GM23338 (cell line): ENCODE measurements at regions not wholly inside any gene's neighbourhood (a gene's known extent, or its start where the extent isn't known, plus 50 kb on each side); places are given as distances from the start of the nearest gene placed in this dataset.
"Not testable (repeated sequence)": the region's sequence is repeated elsewhere in the genome, so short reads cannot be mapped to it uniquely, and the experiment has no call there.

Experiments used
- ATAC-seq: fragments of 200-7000 bp; cut with Tn5 transposase; 3 replicates; pipeline ENCODE4 v1.9.1; 2020
- DNase-seq: peaks from one replicate; pipeline ENCODE4 v3.0.0-alpha.2; 2015; ENCODE audit warnings: low spot score
- H2AFZ ChIP-seq: fragments of 200-600 bp; sonication (generic); 2 replicates; pipeline ENCODE4 v1.8.0; 2016; ENCODE audit warnings: antibody characterized with exemption, mild to moderate bottlenecking, moderate library complexity
- H3F3A ChIP-seq: fragments of 200-600 bp; sonication (generic); replicated peaks from 2 replicates; pipeline ENCODE4 v1.8.0; 2017; ENCODE audit warnings: antibody characterized with exemption, mixed run types, low read depth
- H3K27ac ChIP-seq: fragments of 200-600 bp; sonication (generic); 2 replicates; pipeline ENCODE4 v1.6.1; 2016; ENCODE audit warnings: low read depth
- H3K27me3 ChIP-seq: fragments of 200-600 bp; sonication (generic); 2 replicates; pipeline ENCODE4 v1.8.0; 2016; ENCODE audit warnings: mild to moderate bottlenecking, mixed run types, moderate library complexity; ENCODE audit not compliant: insufficient read depth
- H3K36me3 ChIP-seq: fragments of 200-600 bp; sonication (generic); 2 replicates; pipeline ENCODE4 v1.8.0; 2016; ENCODE audit warnings: mild to moderate bottlenecking; ENCODE audit not compliant: insufficient read depth
- H3K4me1 ChIP-seq: fragments of 200-600 bp; sonication (generic); 2 replicates; pipeline ENCODE4 v1.8.0; 2016; ENCODE audit warnings: mild to moderate bottlenecking, moderate library complexity; ENCODE audit not compliant: insufficient read depth
- H3K4me2 ChIP-seq: fragments of 200-600 bp; sonication (generic); 2 replicates; pipeline ENCODE4 v1.7.1; 2017; ENCODE audit warnings: mixed run types
- H3K4me3 ChIP-seq: fragments of 200-600 bp; sonication (generic); 2 replicates; pipeline ENCODE4 v1.6.1; 2016; ENCODE audit warnings: mixed run types
- H3K79me2 ChIP-seq: fragments of 200-600 bp; sonication (generic); replicated peaks from 2 replicates; pipeline ENCODE4 v1.8.0; 2017; ENCODE audit warnings: mild to moderate bottlenecking; ENCODE audit not compliant: insufficient read depth
- H3K9me2 ChIP-seq: fragments of 200-600 bp; sonication (generic); 2 replicates; pipeline ENCODE4 v1.8.0; 2017; ENCODE audit not compliant: insufficient read depth
- H4K20me1 ChIP-seq: fragments of 200-600 bp; sonication (generic); replicated peaks from 2 replicates; pipeline ENCODE4 v1.8.0; 2017; ENCODE audit warnings: mild to moderate bottlenecking; ENCODE audit not compliant: insufficient read depth
- H3K27ac Mint-ChIP-seq: 2 replicates; pipeline ENCODE4 v1.8.0; 2020; ENCODE audit warnings: inconsistent platforms, mild to moderate bottlenecking, moderate library complexity, mixed read lengths
- H3K27me3 Mint-ChIP-seq: 3 replicates; pipeline ENCODE4 v1.8.0; 2022; ENCODE audit warnings: low read depth, mild to moderate bottlenecking, moderate library complexity, mixed read lengths, inconsistent platforms; ENCODE audit not compliant: insufficient read depth, poor library complexity
- H3K36me3 Mint-ChIP-seq: 3 replicates; pipeline ENCODE4 v1.8.0; 2021; ENCODE audit warnings: low read depth, mild to moderate bottlenecking, inconsistent platforms, moderate library complexity, mixed read lengths
- H3K4me1 Mint-ChIP-seq: 3 replicates; pipeline ENCODE4 v1.8.0; 2020; ENCODE audit warnings: mild to moderate bottlenecking, inconsistent platforms, mixed read lengths
- H3K4me3 Mint-ChIP-seq: 3 replicates; pipeline ENCODE4 v1.8.0; 2021; ENCODE audit warnings: moderate library complexity, mild to moderate bottlenecking, inconsistent platforms, mixed read lengths
- H3K9me3 Mint-ChIP-seq: 3 replicates; pipeline ENCODE4 v1.8.0; 2020; ENCODE audit warnings: moderate library complexity, mild to moderate bottlenecking, inconsistent platforms, mixed read lengths
- ETS1 ChIP-seq: IDR thresholded peaks from 2 replicates; pipeline ENCODE4 v1.6.1; 2016; ENCODE audit warnings: antibody characterized with exemption
- EZH2 ChIP-seq: fragments of 200-600 bp; sonication (generic); IDR thresholded peaks from one replicate; pipeline ENCODE4 v1.8.0; 2017; ENCODE audit warnings: antibody characterized with exemption, mild to moderate bottlenecking, low read depth; ENCODE audit not compliant: unreplicated experiment
- EZH2phosphoT487 ChIP-seq: fragments of 200-600 bp; sonication (generic); IDR thresholded peaks from one replicate; pipeline ENCODE4 v1.8.1; 2018; ENCODE audit warnings: antibody characterized with exemption; ENCODE audit not compliant: unreplicated experiment
- NANOG ChIP-seq: IDR thresholded peaks from 2 replicates; pipeline ENCODE4 v1.6.1; 2016; ENCODE audit warnings: antibody characterized with exemption, borderline replicate concordance
- POLR2AphosphoS5 ChIP-seq: IDR thresholded peaks from 2 replicates; pipeline ENCODE4 v1.6.1; 2016; ENCODE audit warnings: antibody characterized with exemption, low read depth
- REST ChIP-seq: IDR thresholded peaks from one replicate; pipeline ENCODE4 v1.6.1; 2018; ENCODE audit warnings: antibody characterized with exemption; ENCODE audit not compliant: unreplicated experiment
- STAT1 ChIP-seq: IDR thresholded peaks from one replicate; pipeline ENCODE4 v1.6.1; 2016; ENCODE audit warnings: antibody characterized with exemption; ENCODE audit not compliant: unreplicated experiment
- ZNF331 ChIP-seq: fragments of 250-450 bp; sonication (Bioruptor Pico); IDR thresholded peaks from 2 replicates; pipeline ENCODE4 v1.5.0; 2020; ENCODE audit warnings: low read depth, mild to moderate bottlenecking, moderate library complexity

DNA sequence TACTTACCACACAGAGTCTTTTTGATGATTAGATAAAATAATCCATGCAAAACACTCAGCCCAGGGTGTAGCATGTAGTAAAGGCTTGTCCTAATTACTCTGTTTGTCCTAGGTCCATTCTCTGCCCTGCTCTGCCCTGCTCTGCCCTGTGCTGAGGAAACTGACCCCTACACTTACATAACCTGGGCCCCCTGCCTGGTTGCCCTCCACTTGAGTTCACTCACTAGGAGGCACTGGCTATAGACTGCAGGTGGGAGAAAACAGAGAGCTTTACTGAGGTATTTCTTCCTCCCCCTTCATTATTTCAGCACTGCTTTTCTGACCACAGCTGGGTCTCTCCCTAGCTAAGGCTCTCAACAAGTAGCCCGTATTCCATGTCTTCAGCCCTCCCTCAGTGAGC lies 70.9 kb upstream of the TBX18 start:
- Histone ChIP-seq H3K27me3 (no peaks in the 10 kb centered on the region), H3F3A (no peaks in the 10 kb centered on the region), H3K27ac (no peak overlapping the region), H3K79me2 (no peaks in the 10 kb centered on the region), H3K36me3 (0 out of 2 replicates have a peak, but pooled peaks cover 3% of the 10 kb centered on the region), H2AFZ (peak overlapping the region; percentile 72; the same call in 1 of the 2 replicates), H3K4me1 (no peaks in the 10 kb centered on the region), H3K4me3 (no peak overlapping the region), H4K20me1 (no peaks in the 10 kb centered on the region), H3K9me2 (no peaks in the 10 kb centered on the region), H3K4me2 (no peak overlapping the region)
- no peak overlapping the region for H3K4me3 Mint-ChIP-seq
- TF ChIP-seq POLR2AphosphoS5 (no peak), REST (no peak), STAT1 (no peak), EZH2 (no peak)
- peaks cover 3% of the 10 kb centered on the region; the same call in 1 of the 3 replicates for H3K4me1 Mint-ChIP-seq
- peaks cover 2% of the 10 kb centered on the region for H3K27me3 Mint-ChIP-seq
- peaks cover 44% of the 10 kb centered on the region for H3K9me3 Mint-ChIP-seq
- no peak for DNase-seq
- no peak overlapping the region for H3K27ac Mint-ChIP-seq
- ATAC-seq, result no peak
- H3K36me3 Mint-ChIP-seq, result peaks cover 16% of the 10 kb centered on the region; the same call in 2 of the 3 replicates

DNA sequence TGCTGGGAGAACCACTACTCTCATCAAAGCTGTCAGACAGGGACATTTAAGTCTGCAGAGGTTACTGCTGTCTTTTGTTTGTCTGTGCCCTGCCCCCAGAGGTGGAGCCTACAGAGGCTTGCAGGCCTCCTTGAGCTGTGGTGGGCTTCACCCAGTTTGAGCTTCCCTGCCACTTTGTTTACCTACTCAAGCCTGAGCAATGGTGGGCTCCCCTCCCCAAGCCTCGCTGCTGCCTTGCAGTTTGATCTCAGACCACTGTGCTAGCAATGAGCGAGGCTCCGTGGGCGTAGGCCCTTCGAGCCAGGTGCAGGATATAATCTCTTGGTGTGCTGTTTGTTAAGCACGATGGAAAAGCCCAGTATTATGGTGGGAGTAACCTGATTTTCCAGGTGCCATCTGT lies 67.5 kb upstream of the TBX18 start:
- not testable (repeated sequence) for H4K20me1 ChIP-seq, H3K4me1 Mint-ChIP-seq, ATAC-seq, H3K36me3 ChIP-seq, H3K9me2 ChIP-seq, H3K4me3 Mint-ChIP-seq, H3F3A ChIP-seq, H3K27ac Mint-ChIP-seq, H3K27me3 ChIP-seq, H2AFZ ChIP-seq, H3K27me3 Mint-ChIP-seq, H3K4me1 ChIP-seq, DNase-seq, H3K27ac ChIP-seq, H3K4me3 ChIP-seq, H3K4me2 ChIP-seq, H3K79me2 ChIP-seq
- H3K36me3 Mint-ChIP-seq, result peaks cover 16% of the 10 kb centered on the region; the same call in 2 of the 3 replicates
- peaks cover 56% of the 10 kb centered on the region for H3K9me3 Mint-ChIP-seq

GRCh38 chr6:84825461-84825860 lies 61.1 kb upstream of the TBX18 start:
- Histone ChIP-seq H4K20me1 (no peaks in the 10 kb centered on the region), H3K79me2 (no peaks in the 10 kb centered on the region), H3K4me1 (no peaks in the 10 kb centered on the region), H3K4me2 (no peak overlapping the region), H3K4me3 (no peak overlapping the region), H3K36me3 (no peaks in the 10 kb centered on the region), H2AFZ (no peak overlapping the region), H3F3A (no peaks in the 10 kb centered on the region), H3K27ac (no peak overlapping the region), H3K27me3 (no peaks in the 10 kb centered on the region), H3K9me2 (no peaks in the 10 kb centered on the region)
- Mint-ChIP-seq H3K4me1 (no peaks in the 10 kb centered on the region), H3K4me3 (no peak overlapping the region), H3K9me3 (peaks cover 29% of the 10 kb centered on the region), H3K27me3 (no peaks in the 10 kb centered on the region), H3K36me3 (no peaks in the 10 kb centered on the region), H3K27ac (no peak overlapping the region)
- ATAC-seq, result no peak
- no peak for TF ChIP-seq EZH2phosphoT487
- no peak for TF ChIP-seq ETS1
- no peak for TF ChIP-seq ZNF331
- TF ChIP-seq NANOG, result no peak
- no peak for TF ChIP-seq EZH2
- no peak for DNase-seq

GRCh38 chr6:84821314-84821713 lies 56.9 kb upstream of the TBX18 start:
- H3K27me3 ChIP-seq, H3K27ac Mint-ChIP-seq, H2AFZ ChIP-seq, H3K4me1 ChIP-seq, H3K27ac ChIP-seq, H3K27me3 Mint-ChIP-seq, H3K9me2 ChIP-seq, H3K79me2 ChIP-seq, H3K36me3 Mint-ChIP-seq, H3K36me3 ChIP-seq, DNase-seq, H3K4me3 Mint-ChIP-seq, H3K4me3 ChIP-seq, H3K4me1 Mint-ChIP-seq, H3F3A ChIP-seq, ATAC-seq, H4K20me1 ChIP-seq, H3K4me2 ChIP-seq: not testable (repeated sequence)
- peaks cover 16% of the 10 kb centered on the region for H3K9me3 Mint-ChIP-seq
